Osteoblast (primary cell): ENCODE measurements at regions not wholly inside any gene's neighbourhood (a gene's known extent, or its start where the extent isn't known, plus 50 kb on each side); places are given as distances from the start of the nearest gene placed in this dataset.

Experiments used
- DNase-seq: peaks from one replicate; pipeline ENCODE4 v3.0.0; 2011; ENCODE audit warnings: low spot score, mixed read lengths; ENCODE audit not compliant: insufficient read length; ENCODE audit errors: missing footprints
- H2AFZ ChIP-seq: 2 replicates; pipeline ENCODE4 v1.6.0; 2011; ENCODE audit warnings: mild to moderate bottlenecking, low read length
- H3K27ac ChIP-seq: 2 replicates; pipeline ENCODE4 v1.5.1; 2011; ENCODE audit warnings: mild to moderate bottlenecking, low read depth, low read length, moderate library complexity
- H3K27me3 ChIP-seq: 2 replicates; pipeline ENCODE4 v1.6.0; 2012; ENCODE audit warnings: mild to moderate bottlenecking, control low read depth, inconsistent platforms, low read length, moderate library complexity; ENCODE audit not compliant: insufficient read depth
- H3K36me3 ChIP-seq: 2 replicates; pipeline ENCODE4 v1.5.1; 2011; ENCODE audit warnings: mild to moderate bottlenecking, low read length, control low read depth, moderate library complexity; ENCODE audit not compliant: insufficient read depth
- H3K4me1 ChIP-seq: 2 replicates; pipeline ENCODE4 v1.5.1; 2011; ENCODE audit warnings: mild to moderate bottlenecking, low read length, control low read depth, moderate library complexity; ENCODE audit not compliant: insufficient read depth
- H3K4me2 ChIP-seq: 2 replicates; pipeline ENCODE4 v1.6.0; 2011; ENCODE audit warnings: mild to moderate bottlenecking, low read length; ENCODE audit not compliant: insufficient read depth
- H3K4me3 ChIP-seq: fragments of 200-600 bp; sonication (generic); 3 replicates; pipeline ENCODE4 v1.5.1; 2012; ENCODE audit warnings: mild to moderate bottlenecking, low read length, inconsistent platforms; ENCODE audit not compliant: insufficient read depth
- H3K79me2 ChIP-seq: 2 replicates; pipeline ENCODE4 v1.6.0; 2012; ENCODE audit warnings: mild to moderate bottlenecking, low read length, control low read depth, inconsistent platforms; ENCODE audit not compliant: insufficient read depth
- H3K9me3 ChIP-seq: 2 replicates; pipeline ENCODE4 v1.5.1; 2011; ENCODE audit warnings: low read depth, low read length, control low read depth
- H4K20me1 ChIP-seq: 2 replicates; pipeline ENCODE4 v1.6.0; 2012; ENCODE audit warnings: mild to moderate bottlenecking, low read length, control low read depth; ENCODE audit not compliant: insufficient read depth
- CTCF ChIP-seq: IDR thresholded peaks from 2 replicates; pipeline ENCODE4 v1.5.1; 2011; ENCODE audit warnings: mild to moderate bottlenecking, low read depth, low read length, moderate library complexity; ENCODE audit errors: extremely low read depth

GRCh38 chr3:82130046-82130445, 368.6 kb upstream of the GBE1 start:
- Histone ChIP-seq H3K4me3 (no peak overlapping the region), H3K27ac (no peak overlapping the region), H4K20me1 (no peaks in the 10 kb centered on the region), H2AFZ (no peak overlapping the region), H3K9me3 (no peaks in the 10 kb centered on the region), H3K36me3 (no peaks in the 10 kb centered on the region), H3K4me1 (no peaks in the 10 kb centered on the region), H3K79me2 (no peaks in the 10 kb centered on the region), H3K27me3 (no peaks in the 10 kb centered on the region), H3K4me2 (no peak overlapping the region)
- DNase-seq: no peak
- TF ChIP-seq CTCF: no peak

GRCh38 chr3:82129221-82129801, 367.9 kb upstream of the GBE1 start:
- Histone ChIP-seq H4K20me1 (no peaks in the 10 kb centered on the region), H3K27me3 (no peaks in the 10 kb centered on the region), H3K79me2 (no peaks in the 10 kb centered on the region), H3K36me3 (no peaks in the 10 kb centered on the region), H3K9me3 (no peaks in the 10 kb centered on the region), H3K27ac (no peak overlapping the region), H3K4me1 (no peaks in the 10 kb centered on the region), H3K4me2 (no peak overlapping the region), H3K4me3 (no peak overlapping the region), H2AFZ (no peak overlapping the region)
- TF ChIP-seq CTCF: no peak
- no peak for DNase-seq

GRCh38 chr3:82128271-82128670, 366.8 kb upstream of the GBE1 start:
- Histone ChIP-seq H3K36me3 (no peaks in the 10 kb centered on the region), H3K27me3 (no peaks in the 10 kb centered on the region), H3K4me3 (no peak overlapping the region), H3K9me3 (no peaks in the 10 kb centered on the region), H3K79me2 (no peaks in the 10 kb centered on the region), H4K20me1 (no peaks in the 10 kb centered on the region), H3K4me2 (no peak overlapping the region), H3K27ac (no peak overlapping the region), H2AFZ (no peak overlapping the region), H3K4me1 (no peaks in the 10 kb centered on the region)
- DNase-seq: no peak
- no peak for TF ChIP-seq CTCF

- H4K20me1 ChIP-seq: no peaks in the 10 kb centered on the region
- no peaks in the 10 kb centered on the region for H3K4me1 ChIP-seq
- H3K36me3 ChIP-seq: no peaks in the 10 kb centered on the region
- H3K4me2 ChIP-seq: no peak overlapping the region
- H2AFZ ChIP-seq: no peak overlapping the region
- no peak overlapping the region for H3K4me3 ChIP-seq
- no peak for TF ChIP-seq CTCF
- no peaks in the 10 kb centered on the region for H3K79me2 ChIP-seq
- DNase-seq: no peak
- H3K27me3 ChIP-seq: no peaks in the 10 kb centered on the region
- no peak overlapping the region for H3K27ac ChIP-seq
- H3K9me3 ChIP-seq: no peaks in the 10 kb centered on the region
Observed at GRCh38 chr3:82122554-82123345, 361.3 kb upstream of the GBE1 start.
